ENCODE measurements at regions not wholly inside any gene's neighbourhood (a gene's known extent, or its start where the extent isn't known, plus 50 kb on each side); places are given as distances from the start of the nearest gene placed in this dataset.
A peak's percentile ranks its signal among the peaks of the same experiment; 100 is the strongest.

DNA sequence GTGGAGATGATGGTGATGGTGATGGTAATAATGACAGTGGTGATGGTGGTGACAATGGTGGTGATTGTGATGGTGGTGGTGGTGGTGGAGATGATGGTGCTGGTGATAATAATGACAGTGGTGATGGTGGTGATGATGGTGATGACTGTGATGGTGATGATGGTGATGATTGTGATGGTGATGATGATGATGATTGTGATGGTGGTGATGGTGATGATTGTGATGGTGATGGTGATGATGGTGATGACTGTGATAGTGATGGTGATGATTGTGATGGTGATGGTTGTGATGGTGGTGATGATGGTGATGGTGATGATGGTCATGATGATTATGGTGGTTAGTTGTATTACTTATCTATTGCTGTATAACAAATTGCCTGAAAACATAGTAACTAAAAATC, 108.9 kb upstream of the NKX1-1 start:
- no peak overlapping the region for H3K4me3 ChIP-seq (replicated peaks in 1 of 3)
- TF ChIP-seq POLR2A (IDR thresholded peaks at IDR 0.05) (no peak), CTCF (IDR thresholded peaks at IDR 0.05) (no peak)
- intact Hi-C loops (cut with DNase I) = no loop called here
- H3K27ac ChIP-seq = no peak overlapping the region
- no peaks in the 10 kb centered on the region for H3K27me3 ChIP-seq
- no peak for DNase-seq
- H3K36me3 ChIP-seq = no peaks in the 10 kb centered on the region
- H3K9me3 ChIP-seq = no peaks in the 10 kb centered on the region
- peaks cover 5 to 9% of the 10 kb centered on the region in 2 donors for H3K4me1 ChIP-seq

DNA sequence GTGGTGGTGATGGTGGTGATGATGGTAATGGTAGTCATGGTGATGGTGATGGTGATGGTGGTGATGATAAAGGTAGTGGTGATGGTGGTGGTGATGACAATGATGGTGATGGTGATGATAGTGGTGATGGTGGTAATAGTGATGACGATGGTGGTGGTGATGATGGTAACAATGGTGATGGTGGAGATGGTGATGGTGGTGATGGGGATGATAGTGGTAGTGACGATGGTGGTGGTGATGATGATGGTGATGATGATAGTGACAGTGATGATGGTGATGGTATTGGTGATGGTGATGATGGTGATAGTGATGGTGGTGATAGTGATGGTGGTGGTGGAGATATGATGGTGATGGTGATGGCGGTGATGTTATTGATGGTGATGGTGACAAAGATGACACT, 108.4 kb upstream of the NKX1-1 start:
- TF ChIP-seq POLR2A (IDR thresholded peaks at IDR 0.05) (no peak), CTCF (IDR thresholded peaks at IDR 0.05) (no peak)
- Histone ChIP-seq H3K4me1 (peaks cover 5 to 9% of the 10 kb centered on the region in 2 donors), H3K27ac (no peak overlapping the region), H3K36me3 (no peaks in the 10 kb centered on the region), H3K4me3 (replicated peaks in 1 of 3) (no peak overlapping the region), H3K27me3 (no peaks in the 10 kb centered on the region), H3K9me3 (no peaks in the 10 kb centered on the region)
- DNase-seq = no peak
- intact Hi-C loops (cut with DNase I) = no loop called here
- WGBS, 2 donors = 75 to 95% methylated on average over 3 of the region's 3 CpGs

DNA sequence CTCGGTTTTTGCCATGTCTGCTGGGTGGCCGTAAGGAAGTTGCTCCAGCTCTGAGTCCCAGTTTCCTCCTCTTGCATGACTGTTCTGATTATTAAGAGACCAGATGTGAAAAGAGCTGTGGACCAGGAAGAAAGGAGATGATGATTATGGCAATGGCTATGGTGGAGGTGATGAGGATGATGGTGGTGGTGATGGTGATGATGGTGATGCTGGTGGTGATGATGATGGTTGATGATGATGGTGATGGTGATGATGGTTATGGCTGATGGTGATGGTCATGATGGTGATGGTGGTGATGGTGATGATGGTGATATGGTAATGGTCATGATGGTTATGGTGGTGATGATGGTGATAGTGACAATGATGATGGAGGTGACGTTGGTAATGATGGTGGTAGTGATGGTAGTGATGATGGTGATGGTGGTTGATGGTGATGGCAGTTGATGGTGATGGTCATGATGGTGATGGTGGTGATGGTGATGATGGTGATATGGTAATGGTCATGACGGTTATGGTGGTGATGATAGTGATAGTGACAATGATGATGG, 107.8 kb upstream of the NKX1-1 start:
- no peaks in the 10 kb centered on the region for H3K27me3 ChIP-seq
- H3K9me3 ChIP-seq = no peaks in the 10 kb centered on the region
- H3K27ac ChIP-seq = no peak overlapping the region
- intact Hi-C loops (cut with DNase I) = no loop called here
- H3K4me1 ChIP-seq = peaks cover 5 to 9% of the 10 kb centered on the region in 2 donors
- no peaks in the 10 kb centered on the region for H3K36me3 ChIP-seq
- TF ChIP-seq CTCF (IDR thresholded peaks at IDR 0.05) = no peak
- TF ChIP-seq POLR2A (IDR thresholded peaks at IDR 0.05) = no peak
- WGBS, 2 donors = 91% methylated on average over 4 of the region's 4 CpGs
- no peak for DNase-seq
- H3K4me3 ChIP-seq (replicated peaks in 1 of 3) = no peak overlapping the region

GRCh38 chr4:1512738-1513660, 106.8 kb upstream of the NKX1-1 start:
- no peak overlapping the region for H3K27ac ChIP-seq
- intact Hi-C loops (cut with DNase I) = no loop called here

More at GRCh38 chr4:1512738-1513660, 106.8 kb upstream of the NKX1-1 start:
- Histone ChIP-seq H3K4me3 (replicated peaks in 1 of 3) (peak overlapping the region in 1 of 3 donors; percentile 24), H3K4me1 (peaks cover 5 to 9% of the 10 kb centered on the region in 2 donors), H3K9me3 (no peaks in the 10 kb centered on the region), H3K27me3 (no peaks in the 10 kb centered on the region), H3K36me3 (no peaks in the 10 kb centered on the region)
- TF ChIP-seq CTCF (IDR thresholded peaks at IDR 0.05) (peak in 4 of 6 experiments; percentile 52 to 85 (median 72)), POLR2A (IDR thresholded peaks at IDR 0.05) (no peak)
- DNase-seq = peak; percentile 46 to 54
- WGBS, 2 donors = 30 to 45% methylated on average over 4 to 9 of the region's 78 CpGs
